PC-9 (cell line): ENCODE measurements at regions not wholly inside any gene's neighbourhood (a gene's known extent, or its start where the extent isn't known, plus 50 kb on each side); places are given as distances from the start of the nearest gene placed in this dataset.

ENCODE experiments used
- CTCF ChIP-seq: fragments of 200-600 bp; sonication (generic); conservative IDR thresholded peaks from 2 replicates; pipeline ENCODE4 v1.6.1; 2017; ENCODE audit warnings: mixed run types, antibody characterized with exemption, mild to moderate bottlenecking, moderate library complexity
- EZH2 ChIP-seq: fragments of 200-600 bp; sonication (generic); IDR thresholded peaks from 2 replicates; pipeline ENCODE4 v1.8.0; 2017; ENCODE audit warnings: antibody characterized with exemption, low read depth

- no peak for TF ChIP-seq CTCF
- no peak for TF ChIP-seq EZH2
Observed at GRCh38 chr7:50185951-50186682, 93.1 kb upstream of the ZPBP start.
